Heart left ventricle (tissue), 16 donors: ENCODE measurements at regions not wholly inside any gene's neighbourhood (a gene's known extent, or its start where the extent isn't known, plus 50 kb on each side); places are given as distances from the start of the nearest gene placed in this dataset.

ENCODE experiments used
- ATAC-seq, 4 donors: fragments of 200-7000 bp; cut with Tn5 transposase; one replicate each; pipeline ENCODE4 v1.9.1; 2020 to 2022; ENCODE audit warnings: moderate library complexity in 4 of 4, mild to moderate bottlenecking in 3 of 4, moderate number of reproducible peaks in 1 of 4
- DNase-seq, 5 donors: peaks; one replicate each; pipeline ENCODE4 v3.0.0-alpha.2; 2020
- H3K27ac ChIP-seq, 12 donors: fragments of 200-600 bp; sonication (generic) in 4 of 12; one replicate each; pipeline versions ENCODE4 v1.5.0 to v1.8.0; 2016 to 2022; ENCODE audit warnings: mild to moderate bottlenecking in 2 of 12
- H3K27me3 ChIP-seq, 9 donors: fragments of 200-600 bp; sonication (generic) in 2 of 9; one replicate each; pipeline versions ENCODE4 v1.5.1 to v1.8.0; 2016 to 2022; ENCODE audit warnings: mild to moderate bottlenecking in 3 of 9
- H3K36me3 ChIP-seq, 9 donors: fragments of 200-600 bp; sonication (generic) in 2 of 9; one replicate each; pipeline versions ENCODE4 v1.5.0 to v1.8.0; 2018 to 2022; ENCODE audit warnings: mild to moderate bottlenecking in 2 of 9
- H3K4me1 ChIP-seq, 12 donors: fragments of 200-600 bp; sonication (generic) in 4 of 12; one replicate each; pipeline versions ENCODE4 v1.5.0 to v1.8.0; 2016 to 2022; ENCODE audit warnings: mild to moderate bottlenecking in 3 of 12
- H3K4me3 ChIP-seq, 12 donors: fragments of 200-600 bp; sonication (generic) in 4 of 12; one replicate each; pipeline versions ENCODE4 v1.5.0 to v1.8.0; 2017 to 2022; ENCODE audit warnings: mild to moderate bottlenecking in 9 of 12, moderate library complexity in 4 of 12
- H3K9me3 ChIP-seq, 12 donors: fragments of 200-600 bp; sonication (generic) in 4 of 12; one replicate each; pipeline versions ENCODE4 v1.5.0 to v1.8.0; 2016 to 2022; ENCODE audit warnings: mild to moderate bottlenecking in 1 of 12
- POLR2A ChIP-seq, 2 donors: fragments of 450-650 bp; IDR thresholded peaks; one replicate each; pipeline ENCODE4 v1.6.1; 2017; ENCODE audit warnings: antibody characterized with exemption in 2 of 2, mild to moderate bottlenecking in 2 of 2, moderate library complexity in 2 of 2
- WGBS, 4 donors: extraction: QIAGEN DNeasy Blood & Tissue Kit in 2 of 4; methylation state at CpG; one replicate each; pipeline versions ENCODE4 v1.1.5 to v1.1.7; 2013 to 2018; 5-methylcytosine and 5-hydroxymethylcytosine counted together
- intact Hi-C, 10 donors: fragments of 100-400 bp; cut with DNase I; formaldehyde crosslinking; loops; one replicate each; pipeline versions ENCODE4 v1.11.1 to v1.14.2; 2022
- TF ChIP-seq, protein P1 (sequence below), 12 donors: fragments of 200-600 bp; sonication (generic) in 4 of 12; IDR thresholded peaks; one replicate each; pipeline versions ENCODE4 v1.5.0 to v1.8.0; 2018 to 2022; ENCODE audit warnings: antibody characterized with exemption in 12 of 12, mild to moderate bottlenecking in 5 of 12
- donor health status: ischemic (EF 13 %, LVEDD 7.1; RV severe dilation, severe dysfunction).
- donor health status: healthy with polysubstance abuse.
- donor health status: DM: no; HTN: yes; CAD: no.
- donor health status: DM: no; HTN: no; CAD: no.
- donor health status: ischemic (EF 25% LVEDD 6.9; RV normal size, moderate dysfunction).
- donor health status: ischemic (EF 25% LVEDD 5.7; RV mildly dilated, moderate dysfunction).
- donor health status: healthy.
- donor health status: DM: yes; HTN: yes; CAD: no.
- donor health status: ischemic (EF 35%, LVEDD 5.7; RV mildly dilated, moderate dysfunction).
- donor health status: nonischemic (EF 11% LVEDD 7.7; RV severe dilation, severe dysfunction).
- donor health status: DM: yes; HTN: yes; CAD: no.
- donor health status: PGD.
- donor health status: ischemic (EF 29% LVEDD 5.4; RV normal size, mild dysfunction).
- donor health status: nonischemic (EF 23%, LVEDD 6.1; RV moderate dilation, normal function).

DNA sequence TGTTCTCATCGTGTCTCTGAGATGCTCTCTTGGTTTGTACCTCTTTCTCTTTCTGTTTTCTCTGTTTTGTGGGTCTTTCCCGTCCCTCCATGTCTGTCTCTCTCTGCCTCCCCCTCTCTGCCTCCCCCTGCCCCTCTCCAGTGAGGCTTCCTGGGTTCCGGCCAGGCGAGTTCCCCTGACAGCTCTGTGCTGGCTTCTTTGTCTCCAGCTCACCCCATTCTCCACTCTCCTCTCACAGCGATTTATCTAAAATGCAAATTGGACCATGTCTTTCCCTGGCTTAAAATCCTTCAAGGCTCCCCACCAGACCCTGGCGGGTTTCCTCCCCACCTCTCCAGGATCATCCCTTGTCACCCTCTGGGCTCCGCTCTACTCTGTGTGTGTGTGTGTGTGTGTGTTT, 202.4 kb upstream of the POU3F1 start:
- no peak for ATAC-seq
- Histone ChIP-seq H3K4me3 (no peak overlapping the region), H3K27me3 (peaks cover 0 to 26% (median 0%) of the 10 kb centered on the region in 9 donors), H3K4me1 (peaks cover 0 to 3% (median 0%) of the 10 kb centered on the region in 12 donors), H3K36me3 (no peaks in the 10 kb centered on the region), H3K27ac (no peak overlapping the region), H3K9me3 (no peaks in the 10 kb centered on the region)
- WGBS, 4 donors: 55 to 77% (median 68%) methylated on average over 7 of the region's 7 CpGs
- intact Hi-C loops: no loop called here
- TF ChIP-seq, protein P1, sequence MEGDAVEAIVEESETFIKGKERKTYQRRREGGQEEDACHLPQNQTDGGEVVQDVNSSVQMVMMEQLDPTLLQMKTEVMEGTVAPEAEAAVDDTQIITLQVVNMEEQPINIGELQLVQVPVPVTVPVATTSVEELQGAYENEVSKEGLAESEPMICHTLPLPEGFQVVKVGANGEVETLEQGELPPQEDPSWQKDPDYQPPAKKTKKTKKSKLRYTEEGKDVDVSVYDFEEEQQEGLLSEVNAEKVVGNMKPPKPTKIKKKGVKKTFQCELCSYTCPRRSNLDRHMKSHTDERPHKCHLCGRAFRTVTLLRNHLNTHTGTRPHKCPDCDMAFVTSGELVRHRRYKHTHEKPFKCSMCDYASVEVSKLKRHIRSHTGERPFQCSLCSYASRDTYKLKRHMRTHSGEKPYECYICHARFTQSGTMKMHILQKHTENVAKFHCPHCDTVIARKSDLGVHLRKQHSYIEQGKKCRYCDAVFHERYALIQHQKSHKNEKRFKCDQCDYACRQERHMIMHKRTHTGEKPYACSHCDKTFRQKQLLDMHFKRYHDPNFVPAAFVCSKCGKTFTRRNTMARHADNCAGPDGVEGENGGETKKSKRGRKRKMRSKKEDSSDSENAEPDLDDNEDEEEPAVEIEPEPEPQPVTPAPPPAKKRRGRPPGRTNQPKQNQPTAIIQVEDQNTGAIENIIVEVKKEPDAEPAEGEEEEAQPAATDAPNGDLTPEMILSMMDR (IDR thresholded peaks at IDR 0.05): no peak
- TF ChIP-seq POLR2A (IDR thresholded peaks at IDR 0.05): no peak
- DNase-seq: no peak

- Histone ChIP-seq H3K9me3 (no peaks in the 10 kb centered on the region), H3K27ac (no peak overlapping the region), H3K4me3 (no peak overlapping the region), H3K4me1 (peaks cover 0 to 3% (median 0%) of the 10 kb centered on the region in 12 donors), H3K27me3 (peaks cover 0 to 22% (median 0%) of the 10 kb centered on the region in 9 donors), H3K36me3 (no peaks in the 10 kb centered on the region)
- TF ChIP-seq, protein P1 (IDR thresholded peaks at IDR 0.05): no peak
- TF ChIP-seq POLR2A (IDR thresholded peaks at IDR 0.05): no peak
- DNase-seq (no peak), ATAC-seq (no peak)
- intact Hi-C loops: no loop called here
- 58 to 70% (median 61%) methylated on average over 23 to 24 of the region's 24 CpGs for WGBS, 4 donors
Measured at GRCh38 chr1:38246955-38247952, 200.7 kb upstream of the POU3F1 start.

GRCh38 chr1:38244218-38244845, 197.7 kb upstream of the POU3F1 start:
- ATAC-seq (no peak), DNase-seq (no peak)
- H3K4me3 ChIP-seq: no peak overlapping the region
- no peaks in the 10 kb centered on the region for H3K36me3 ChIP-seq
- intact Hi-C loops: no loop called here
- WGBS, 4 donors: 65 to 75% (median 72%) methylated on average over 14 of the region's 14 CpGs
- H3K9me3 ChIP-seq: no peaks in the 10 kb centered on the region
- H3K27me3 ChIP-seq: peaks cover 0 to 8% (median 0%) of the 10 kb centered on the region in 9 donors
- peaks cover 0 to 3% (median 0%) of the 10 kb centered on the region in 12 donors for H3K4me1 ChIP-seq
- no peak overlapping the region for H3K27ac ChIP-seq
- TF ChIP-seq, protein P1 (IDR thresholded peaks at IDR 0.05): no peak
- no peak for TF ChIP-seq POLR2A (IDR thresholded peaks at IDR 0.05)

DNA sequence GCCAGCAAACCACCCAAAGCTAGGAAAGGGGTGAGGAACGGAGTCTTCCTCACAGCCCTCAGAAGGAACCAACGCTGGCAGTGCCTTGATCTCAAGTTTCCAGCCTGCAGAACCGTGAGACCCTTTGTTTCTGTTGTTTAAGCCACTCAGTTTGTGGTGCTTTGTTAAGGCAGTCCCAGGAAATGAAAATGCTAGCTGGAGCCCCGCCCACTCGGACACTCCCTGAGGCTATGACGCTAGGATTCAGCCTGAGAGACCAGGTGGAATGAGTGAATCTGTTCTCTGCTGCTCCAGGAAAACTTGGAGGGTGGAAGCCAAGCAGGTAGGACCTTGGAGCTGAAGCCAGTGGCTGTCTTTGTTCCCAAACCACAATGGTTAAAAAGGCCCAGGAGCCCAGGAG, 196.5 kb upstream of the POU3F1 start:
- ATAC-seq: no peak
- intact Hi-C loops: no loop called here
- DNase-seq: no peak
- peaks cover 0 to 3% (median 0%) of the 10 kb centered on the region in 12 donors for H3K4me1 ChIP-seq
- H3K27me3 ChIP-seq: peaks cover 0 to 4% (median 0%) of the 10 kb centered on the region in 9 donors
- no peak overlapping the region for H3K27ac ChIP-seq
- TF ChIP-seq, protein P1 (IDR thresholded peaks at IDR 0.05): no peak
- no peak for TF ChIP-seq POLR2A (IDR thresholded peaks at IDR 0.05)
- WGBS, 4 donors: 71 to 80% (median 76%) methylated on average over 6 of the region's 6 CpGs
- no peaks in the 10 kb centered on the region for H3K36me3 ChIP-seq
- no peaks in the 10 kb centered on the region for H3K9me3 ChIP-seq
- no peak overlapping the region for H3K4me3 ChIP-seq
